Cardiac septum (tissue), 1 donor: ENCODE measurements at regions not wholly inside any gene's neighbourhood (a gene's known extent, or its start where the extent isn't known, plus 50 kb on each side); places are given as distances from the start of the nearest gene placed in this dataset.
"Not testable (repeated sequence)": the region's sequence is repeated elsewhere in the genome, so short reads cannot be mapped to it uniquely, and the experiment has no call there.

ENCODE experiments used
- DNase-seq: peaks from one replicate; pipeline ENCODE4 v3.0.0-alpha.2; 2020; ENCODE audit warnings: low spot score
- intact Hi-C: fragments of 100-400 bp; cut with DNase I; formaldehyde crosslinking; loops from one replicate; pipeline ENCODE4 v1.14.0; 2022
- donor health status: DM: no; HTN: no; CAD: no.

- intact Hi-C loops, result no loop called here
- DNase-seq, result no peak
Measured at GRCh38 chr6:81086991-81087390, 665.5 kb downstream of the TENT5A start.

- intact Hi-C loops, result no loop called here
- no peak for DNase-seq
Measured at GRCh38 chr6:81085431-81085790, 667.1 kb downstream of the TENT5A start.

- DNase-seq, result no peak
- intact Hi-C loops, result no loop called here
Measured at GRCh38 chr6:81084776-81085430, 667.6 kb downstream of the TENT5A start.

GRCh38 chr6:81075974-81076373 is 676.5 kb downstream of the TENT5A start:
- DNase-seq, result no peak
- intact Hi-C loops, result no loop called here

GRCh38 chr6:81073318-81073717 is 679.2 kb downstream of the TENT5A start:
- intact Hi-C loops, result no loop called here
- no peak for DNase-seq

GRCh38 chr6:81071121-81071520 is 681.4 kb downstream of the TENT5A start:
- DNase-seq, result no peak
- intact Hi-C loops, result no loop called here

- intact Hi-C loops, result no loop called here
- DNase-seq, result no peak
Measured at GRCh38 chr6:81067057-81067456, 685.4 kb downstream of the TENT5A start.

GRCh38 chr6:81063891-81064290 is 688.6 kb downstream of the TENT5A start:
- no peak for DNase-seq
- intact Hi-C loops, result no loop called here

- intact Hi-C loops, result no loop called here
- no peak for DNase-seq
Measured at GRCh38 chr6:81054036-81054435, 698.4 kb downstream of the TENT5A start.

- intact Hi-C loops, result no loop called here
- no peak for DNase-seq
Measured at GRCh38 chr6:81051952-81052351, 700.5 kb downstream of the TENT5A start.

- DNase-seq, result no peak
Measured at GRCh38 chr6:81049425-81050042, 702.9 kb downstream of the TENT5A start.

GRCh38 chr6:81031416-81031815 is 721.1 kb downstream of the TENT5A start:
- intact Hi-C loops, result no loop called here
- DNase-seq, result no peak

More at GRCh38 chr6:81049425-81050042, 702.9 kb downstream of the TENT5A start:
- intact Hi-C loops, result no loop called here

- no peak for DNase-seq
- intact Hi-C loops, result no loop called here
Measured at GRCh38 chr6:81026041-81026553, 726.4 kb downstream of the TENT5A start.

GRCh38 chr6:81023709-81024108 is 728.8 kb downstream of the TENT5A start:
- DNase-seq, result no peak
- intact Hi-C loops, result no loop called here

- intact Hi-C loops, result no loop called here
- no peak for DNase-seq
Measured at GRCh38 chr6:81023007-81023582, 729.4 kb downstream of the TENT5A start.

GRCh38 chr6:81017586-81017985 is 734.9 kb downstream of the TENT5A start:
- intact Hi-C loops, DNase-seq: not testable (repeated sequence)

- no peak for DNase-seq
- intact Hi-C loops, result no loop called here
Measured at GRCh38 chr6:81003894-81004293, 748.6 kb downstream of the TENT5A start.

- no peak for DNase-seq
- intact Hi-C loops, result no loop called here
Measured at GRCh38 chr6:81003156-81003555, 749.3 kb downstream of the TENT5A start.

- intact Hi-C loops, result no loop called here
- DNase-seq, result no peak
Measured at GRCh38 chr6:81002126-81002525, 750.4 kb downstream of the TENT5A start.

GRCh38 chr6:80991316-80991715 is 761.2 kb downstream of the TENT5A start:
- DNase-seq, result no peak
- intact Hi-C loops, result no loop called here

GRCh38 chr6:80988892-80989291 is 763.6 kb downstream of the TENT5A start:
- no peak for DNase-seq
- intact Hi-C loops, result no loop called here
